ENCODE measurements at regions not wholly inside any gene's neighbourhood (a gene's known extent, or its start where the extent isn't known, plus 50 kb on each side); places are given as distances from the start of the nearest gene placed in this dataset.

DNA sequence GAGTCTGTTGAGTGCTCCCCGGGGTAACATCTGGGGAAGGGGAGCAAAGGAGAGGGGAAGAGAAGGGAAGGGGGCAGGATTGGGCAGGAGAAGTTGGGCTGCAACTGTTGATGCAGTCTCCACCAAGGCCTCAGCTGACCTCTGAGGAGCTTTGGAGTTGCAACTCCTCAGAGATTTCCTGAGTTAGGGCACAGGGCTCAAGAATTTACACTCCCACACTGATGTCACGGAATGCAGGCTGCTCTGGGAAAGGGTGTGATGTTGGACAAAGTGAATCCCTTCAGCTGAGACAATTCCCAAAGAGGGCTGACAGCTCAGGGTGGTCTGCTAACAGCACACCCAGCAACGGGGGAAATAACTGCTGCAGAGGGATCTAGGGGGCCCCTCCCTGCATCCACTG is 295.6 kb downstream of the PCNX1 start:
- DNase-seq (ENCODE audit: low spot score), result no peak

- DNase-seq (ENCODE audit: low spot score), result no peak
These were observed 296.0 kb downstream of the PCNX1 start for GRCh38 chr14:71203306-71203705.

- no peak for DNase-seq (ENCODE audit: low spot score)
These were observed 297.0 kb downstream of the PCNX1 start for GRCh38 chr14:71204231-71204630.

DNA sequence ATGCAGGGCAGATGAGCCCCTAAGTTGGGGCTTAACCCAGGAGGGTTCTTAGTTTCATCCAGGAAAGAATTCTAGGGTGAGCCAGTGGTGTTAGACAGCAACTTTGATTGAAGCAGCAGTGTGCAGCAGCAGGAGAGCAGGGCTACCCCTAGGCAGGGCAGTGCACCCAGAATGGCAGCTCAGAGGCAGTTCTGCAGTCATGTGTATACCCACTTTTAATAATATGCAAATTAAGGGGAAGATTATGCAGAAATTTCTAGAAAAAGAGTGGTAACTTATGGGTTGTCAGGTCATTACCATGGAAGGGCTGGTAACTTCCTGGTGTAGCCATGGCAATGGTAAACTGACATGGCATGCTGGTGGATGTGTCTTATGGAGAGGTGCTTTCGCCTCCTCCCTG is 297.5 kb downstream of the PCNX1 start:
- DNase-seq (ENCODE audit: low spot score), result no peak

DNA sequence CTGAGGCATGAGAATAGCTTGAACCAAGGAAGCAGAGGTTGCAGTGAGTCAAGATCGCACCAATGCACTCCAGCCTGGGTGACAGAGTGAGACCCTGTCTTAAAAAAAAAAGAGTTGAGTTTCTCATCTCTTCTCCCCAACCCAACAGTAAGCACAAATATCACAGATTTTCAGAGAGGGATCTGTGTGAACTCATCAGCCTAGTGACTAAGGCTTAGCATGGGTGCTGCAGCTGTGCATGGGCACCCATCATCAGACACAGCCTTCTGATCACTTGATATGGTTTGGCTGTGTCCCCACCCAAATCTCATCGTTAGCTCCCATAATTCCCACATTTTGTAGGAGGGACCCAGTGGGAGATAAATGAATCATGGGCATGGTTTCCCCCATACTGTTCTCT is 298.9 kb downstream of the PCNX1 start:
- peak; percentile 4 for DNase-seq (ENCODE audit: low spot score)

DNA sequence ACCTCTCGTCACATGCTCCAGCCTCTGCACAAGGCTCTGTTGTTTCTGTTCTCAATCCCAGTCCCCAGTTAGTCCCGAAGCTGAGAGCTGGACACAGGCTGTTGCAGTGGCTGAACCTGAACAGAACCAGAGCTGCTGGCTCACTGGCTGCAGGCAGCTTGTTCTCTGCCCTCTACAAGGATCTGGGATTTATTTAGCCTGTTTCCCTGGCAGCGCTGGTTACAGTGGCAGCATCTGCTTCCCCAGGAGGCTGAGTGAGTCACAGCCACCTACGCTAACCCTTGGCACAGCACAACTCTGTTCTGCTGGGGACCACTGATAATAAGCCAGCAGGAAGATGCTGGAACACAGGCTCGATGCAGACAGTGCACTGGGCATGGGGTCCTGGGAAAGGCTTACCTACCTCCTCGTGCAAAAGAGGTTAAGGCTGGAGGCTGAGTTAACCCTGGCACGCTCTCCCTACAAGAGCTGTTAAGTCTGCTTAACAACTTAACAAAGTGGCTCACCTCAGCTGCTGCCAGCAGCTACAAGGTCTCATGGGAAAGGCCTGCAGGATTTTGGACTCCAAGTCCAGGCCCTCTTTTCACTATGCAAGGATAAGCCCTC is 299.6 kb downstream of the PCNX1 start:
- peak; percentile 57 for DNase-seq (ENCODE audit: low spot score)

DNA sequence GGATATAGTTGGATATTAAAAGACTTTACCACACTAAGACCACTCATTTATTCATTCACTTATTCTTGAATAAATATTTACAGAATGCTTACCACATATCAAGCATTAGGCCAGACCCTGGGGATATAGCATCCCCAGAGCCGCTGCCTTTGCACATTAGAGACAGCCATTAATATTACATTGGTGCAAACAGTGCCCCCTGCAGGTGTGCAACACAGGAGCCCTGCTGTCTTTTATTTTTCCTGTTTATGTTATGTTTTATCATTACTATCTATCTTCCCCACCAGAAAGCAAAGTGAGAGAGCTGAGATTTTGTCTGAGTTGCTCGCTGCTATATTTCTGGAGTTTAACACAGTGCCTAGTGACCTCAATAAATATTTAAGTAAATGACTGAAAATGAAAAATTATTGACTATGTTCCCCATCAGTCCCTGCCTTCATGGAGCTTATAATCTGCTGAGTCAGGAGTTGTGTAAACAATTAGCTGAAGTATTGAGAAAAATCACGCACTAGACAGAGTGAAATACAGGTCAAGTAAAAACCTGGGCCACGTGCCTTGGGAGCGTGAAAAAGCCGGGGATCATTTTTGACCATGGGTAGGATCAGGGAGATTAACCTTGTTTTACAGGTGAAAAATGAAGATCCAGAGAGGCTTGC is 301.6 kb downstream of the PCNX1 start:
- no peak for DNase-seq (ENCODE audit: low spot score)

DNA sequence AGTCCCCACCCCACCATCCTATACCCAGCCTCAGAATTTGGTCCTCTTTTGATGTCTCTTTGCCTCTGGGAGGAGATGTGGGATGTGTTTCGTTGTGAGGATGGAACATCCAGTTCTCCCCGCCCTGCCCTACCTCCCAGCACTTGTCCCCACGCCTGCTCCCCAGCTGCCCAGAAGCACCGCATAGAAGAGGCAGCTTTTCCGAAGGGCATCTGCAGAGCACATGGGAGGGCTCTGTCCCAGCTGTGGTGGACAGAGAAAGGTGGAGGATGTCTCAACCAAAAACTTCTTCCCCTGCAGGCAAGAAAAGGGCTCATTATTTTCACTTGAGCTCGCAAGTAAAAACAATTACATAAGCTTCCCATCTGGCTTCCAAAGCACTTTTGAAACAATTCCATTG is 302.6 kb downstream of the PCNX1 start:
- DNase-seq (ENCODE audit: low spot score), result no peak

DNA sequence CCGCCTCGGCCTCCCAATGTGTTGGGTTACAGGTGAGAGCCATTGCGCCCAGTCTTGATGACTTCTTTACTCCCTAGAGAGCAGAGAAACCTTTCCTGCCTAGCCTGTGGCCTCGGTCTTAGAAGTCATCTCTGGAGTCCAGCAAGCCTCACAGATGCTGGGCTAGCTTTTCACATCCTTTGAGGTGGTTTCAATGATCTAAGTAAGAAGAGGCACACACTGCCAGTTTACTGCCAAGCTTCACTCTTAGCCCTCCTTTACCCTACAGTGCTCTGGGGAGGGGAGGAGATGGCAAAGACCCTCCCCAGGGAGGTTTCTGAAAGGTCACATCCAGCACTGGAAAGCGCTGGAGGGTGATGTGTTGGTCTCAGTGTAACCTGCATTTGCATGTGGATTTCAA is 304.8 kb downstream of the PCNX1 start:
- DNase-seq (ENCODE audit: low spot score), result no peak

GRCh38 chr14:71212683-71213107 is 305.4 kb downstream of the PCNX1 start:
- DNase-seq (ENCODE audit: low spot score), result no peak

DNA sequence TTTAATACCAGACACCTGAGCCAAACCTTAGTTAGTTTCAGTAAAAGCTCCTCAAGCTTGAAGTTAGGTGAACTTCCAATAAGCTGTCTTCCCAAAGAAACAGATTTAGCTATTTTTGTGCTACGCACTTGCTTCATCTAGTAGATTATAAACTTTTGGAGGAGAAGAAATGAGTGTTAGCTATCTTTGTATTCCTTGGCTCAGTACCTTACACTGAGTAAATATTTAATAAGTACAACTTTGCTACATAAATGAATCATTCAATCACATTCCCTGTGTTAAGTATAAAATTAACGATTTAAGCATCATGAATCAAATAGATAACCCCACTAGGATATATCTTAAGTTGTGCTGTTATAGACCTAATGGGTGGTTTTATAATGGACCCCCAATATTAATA is 307.0 kb downstream of the PCNX1 start:
- DNase-seq (ENCODE audit: low spot score), result no peak

DNA sequence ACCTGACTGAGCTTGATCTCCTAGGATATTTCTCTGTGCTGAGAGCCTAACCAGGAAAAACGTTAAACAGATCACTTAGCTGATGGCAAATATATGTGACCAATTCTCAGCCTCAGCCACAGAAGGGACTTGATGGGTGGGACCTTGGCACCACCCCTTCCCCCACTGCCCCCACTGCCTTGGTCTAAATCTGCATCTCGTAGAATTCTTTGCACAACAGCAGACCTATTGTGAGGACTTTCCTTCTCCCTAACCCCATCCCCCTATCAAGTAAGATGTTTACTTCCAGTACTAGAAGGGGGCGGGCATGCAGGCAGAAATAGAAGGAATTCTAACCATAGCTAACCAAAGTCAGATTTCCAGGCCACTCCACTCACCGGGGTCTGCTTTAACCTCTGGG is 313.2 kb downstream of the PCNX1 start:
- DNase-seq (ENCODE audit: low spot score), result no peak

DNA sequence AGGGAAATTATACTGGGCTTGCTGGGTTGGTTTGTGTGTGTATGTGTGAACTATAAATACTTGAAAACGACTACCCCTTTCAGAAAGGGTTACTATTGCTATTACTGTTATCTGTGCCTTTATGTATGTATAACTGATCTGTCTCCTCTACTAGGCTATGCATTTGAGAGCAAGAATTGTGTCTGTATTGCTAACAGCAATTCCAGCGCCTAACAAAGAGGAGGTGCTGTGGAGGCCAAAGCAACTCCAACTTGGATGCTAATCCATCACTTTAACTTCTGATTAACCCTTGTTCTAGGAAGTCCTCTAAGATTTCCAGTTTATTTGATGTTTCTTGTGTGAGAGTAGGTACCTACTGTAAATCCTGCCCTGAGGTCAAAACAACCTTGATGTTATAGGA is 313.9 kb downstream of the PCNX1 start:
- DNase-seq (ENCODE audit: low spot score), result no peak

DNA sequence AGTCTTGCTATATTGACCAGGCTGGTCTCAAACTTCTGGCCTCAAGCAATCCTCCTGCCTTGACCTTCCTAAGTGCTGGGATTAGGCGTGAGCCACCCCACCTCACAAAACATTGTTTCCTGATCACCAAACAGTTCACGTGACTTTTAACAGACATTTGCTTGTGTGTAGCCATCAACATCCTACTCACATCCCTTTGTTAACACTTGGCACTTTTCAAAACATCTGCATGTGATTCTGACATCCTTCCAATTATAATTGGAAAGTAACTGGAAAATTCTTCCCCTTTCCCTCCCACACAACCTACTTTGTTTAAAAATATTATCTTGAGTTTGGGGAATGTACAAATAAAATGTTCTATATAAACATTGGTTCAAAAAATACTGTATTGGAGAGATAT is 317.9 kb downstream of the PCNX1 start:
- no peak for DNase-seq (ENCODE audit: low spot score)

DNA sequence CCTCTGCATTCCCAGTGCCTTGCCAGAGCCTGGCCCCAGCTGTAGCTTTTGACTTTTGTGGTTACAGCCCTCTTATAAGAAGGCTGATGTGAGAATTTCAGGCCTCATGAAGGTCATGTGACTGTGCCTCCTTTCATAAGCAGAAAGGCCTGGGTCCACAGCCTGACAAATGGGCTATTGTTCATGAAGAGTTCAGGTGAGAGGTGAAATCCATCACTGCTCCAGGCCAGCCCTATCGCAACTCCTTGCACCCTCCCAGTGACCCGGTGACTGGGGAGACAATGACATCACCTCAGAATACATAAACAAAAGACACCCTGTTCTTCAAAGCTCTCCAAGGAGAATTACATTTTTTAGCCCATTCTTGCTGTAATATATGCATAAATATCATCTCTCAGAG is 321.5 kb downstream of the PCNX1 start:
- DNase-seq (ENCODE audit: low spot score), result no peak

GRCh38 chr14:71229875-71230274 is 322.6 kb downstream of the PCNX1 start:
- no peak for DNase-seq (ENCODE audit: low spot score)

DNA sequence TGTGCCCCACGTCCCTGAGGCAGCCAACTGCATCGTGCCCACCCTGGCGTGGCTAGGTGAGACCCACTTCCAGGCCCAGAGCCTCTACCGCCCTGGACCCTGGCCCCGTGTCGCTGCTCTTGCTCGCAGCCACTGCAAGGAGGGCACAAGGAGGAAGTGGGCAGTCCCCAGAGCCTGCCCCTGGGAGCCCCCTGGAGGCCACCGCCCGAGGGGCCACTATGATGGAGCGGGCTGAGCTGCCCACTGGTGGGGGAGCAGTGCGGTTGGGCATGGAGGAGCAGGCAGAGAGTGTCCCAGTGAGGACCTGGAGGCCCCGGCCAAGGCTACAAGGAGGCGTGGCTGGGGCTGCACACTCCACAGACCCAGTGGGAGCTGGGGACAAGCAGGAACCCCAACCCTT is 323.6 kb downstream of the PCNX1 start:
- DNase-seq (ENCODE audit: low spot score), result no peak

DNA sequence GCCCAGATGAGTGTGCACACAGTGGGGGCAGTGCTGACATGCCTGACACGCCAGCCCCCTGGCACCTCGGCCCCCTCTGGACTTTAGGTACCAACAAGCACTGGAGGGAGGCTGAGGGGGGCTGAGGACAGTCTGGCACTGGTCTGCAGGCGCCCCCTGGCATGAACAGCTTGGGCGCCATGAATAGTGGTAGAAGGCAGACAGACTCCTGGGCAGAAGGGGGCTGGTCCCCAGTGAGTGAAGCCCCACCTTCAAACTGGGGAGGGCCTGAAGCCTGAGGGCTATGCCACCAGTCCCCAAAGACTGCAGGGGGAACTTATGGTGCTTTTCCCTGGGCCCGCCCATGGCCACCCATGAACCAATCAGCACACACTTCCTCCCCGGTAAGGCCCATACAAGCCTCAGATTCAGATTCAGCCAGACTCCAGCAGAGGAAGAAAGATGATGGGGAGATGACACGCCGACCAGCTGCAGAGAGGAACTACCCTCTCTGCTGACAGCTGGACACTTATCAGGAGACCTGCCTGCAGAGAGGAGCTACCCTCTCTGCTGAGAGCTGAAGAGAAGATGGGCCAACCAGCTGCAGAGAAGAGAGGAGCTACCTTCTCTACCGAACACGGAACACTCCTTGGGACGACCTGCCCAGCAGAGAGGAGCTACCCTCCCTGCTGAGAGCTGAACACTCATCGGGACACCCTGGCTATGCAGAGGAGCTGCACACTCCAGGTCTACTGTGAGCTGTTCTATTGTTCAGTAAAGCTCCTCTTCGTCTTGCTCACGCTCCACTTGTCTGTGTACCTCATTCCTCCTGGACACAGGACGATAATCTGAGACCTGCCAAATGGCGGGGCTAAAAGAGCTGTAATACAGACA is 324.5 kb downstream of the PCNX1 start:
- no peak for DNase-seq (ENCODE audit: low spot score)

DNA sequence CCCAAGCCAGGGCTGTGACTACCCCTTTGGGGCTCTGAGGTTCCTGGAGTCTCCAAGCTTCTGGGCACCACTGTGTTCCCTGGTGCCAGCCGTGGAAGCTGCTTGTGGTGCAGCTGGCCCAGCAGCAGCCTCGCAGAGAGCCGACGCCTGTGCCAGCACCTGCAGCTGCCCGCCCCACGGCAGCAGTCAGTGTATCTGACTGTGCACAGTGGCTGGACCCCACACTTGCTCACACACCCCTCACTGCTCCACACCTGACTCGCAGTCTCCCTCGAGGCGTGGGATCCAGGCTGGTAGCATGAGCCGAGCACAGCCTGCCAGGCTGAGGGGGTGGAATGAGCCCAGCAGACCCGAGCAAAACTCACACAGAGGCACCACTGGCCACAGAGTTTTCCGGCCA is 325.2 kb downstream of the PCNX1 start:
- DNase-seq (ENCODE audit: low spot score), result no peak

DNA sequence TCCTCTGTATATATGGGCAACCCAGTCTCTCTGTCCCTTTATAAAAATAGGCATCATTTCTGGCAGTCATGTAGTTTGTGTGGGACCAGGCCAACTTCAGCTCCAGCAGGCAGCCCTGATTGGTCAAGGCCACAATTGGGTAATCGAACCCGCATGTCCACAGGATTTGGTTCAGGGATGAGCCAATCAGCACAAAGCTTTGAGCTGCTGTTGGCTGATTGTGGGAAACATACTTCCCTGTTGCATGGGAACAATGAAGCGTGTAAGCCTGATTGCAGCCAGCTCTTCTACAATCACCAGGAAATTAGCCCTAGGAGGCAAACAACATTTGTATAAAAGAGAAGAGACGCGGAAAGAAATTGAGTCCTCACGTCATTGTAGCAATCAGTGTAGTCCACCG is 328.6 kb downstream of the PCNX1 start:
- DNase-seq (ENCODE audit: low spot score), result no peak

DNA sequence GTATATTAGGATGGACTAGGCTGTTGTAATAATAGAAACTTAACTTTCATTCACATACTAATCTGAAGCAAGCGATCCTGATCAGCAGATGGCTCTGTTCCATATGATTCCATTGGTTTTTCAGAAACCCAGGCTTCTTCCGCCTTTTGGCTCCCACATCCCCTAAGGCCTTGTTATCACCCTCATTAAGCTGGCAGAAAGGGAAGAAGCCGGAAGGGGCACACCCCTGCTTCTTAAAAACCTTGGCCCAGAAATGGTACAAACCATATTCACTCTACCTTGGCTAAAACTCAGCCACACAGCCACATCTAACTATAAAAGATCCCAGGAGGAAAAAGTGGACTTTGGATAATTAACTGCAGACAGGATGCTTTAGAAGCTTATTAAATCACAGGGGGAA is 329.2 kb downstream of the PCNX1 start:
- no peak for DNase-seq (ENCODE audit: low spot score)

- DNase-seq (ENCODE audit: low spot score), result no peak
These were observed 330.3 kb downstream of the PCNX1 start for GRCh38 chr14:71237556-71237955.

DNA sequence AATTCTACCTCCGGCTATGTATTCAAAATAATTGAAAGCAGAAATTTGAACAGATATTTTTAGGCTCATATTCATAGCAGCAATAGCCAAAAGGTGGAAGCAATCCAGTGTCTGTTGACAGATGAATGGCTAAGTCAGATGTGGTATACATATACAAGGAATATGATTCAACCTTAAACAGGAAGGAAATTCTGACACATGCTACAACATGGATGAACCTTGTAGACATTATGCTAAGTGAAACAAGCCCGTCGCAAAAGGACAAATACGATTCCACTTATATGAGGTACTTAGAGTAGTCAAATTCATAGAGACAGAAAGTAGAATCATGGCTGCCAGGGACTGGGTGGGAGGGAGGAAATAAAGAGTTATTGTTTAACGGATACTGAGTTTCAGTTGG is 331.6 kb downstream of the PCNX1 start:
- DNase-seq (ENCODE audit: low spot score), result no peak

Measured in A172 (cell line).